ENCODE measurements at regions not wholly inside any gene's neighbourhood (a gene's known extent, or its start where the extent isn't known, plus 50 kb on each side); places are given as distances from the start of the nearest gene placed in this dataset.

GRCh38 chrX:85504381-85504780 lies 124.9 kb upstream of the POF1B start:
- DNase-seq (ENCODE audit: low read depth) = no peak
- no peak overlapping the region for H3K4me3 ChIP-seq (ENCODE audit: low read length)
- TF ChIP-seq, protein P1, sequence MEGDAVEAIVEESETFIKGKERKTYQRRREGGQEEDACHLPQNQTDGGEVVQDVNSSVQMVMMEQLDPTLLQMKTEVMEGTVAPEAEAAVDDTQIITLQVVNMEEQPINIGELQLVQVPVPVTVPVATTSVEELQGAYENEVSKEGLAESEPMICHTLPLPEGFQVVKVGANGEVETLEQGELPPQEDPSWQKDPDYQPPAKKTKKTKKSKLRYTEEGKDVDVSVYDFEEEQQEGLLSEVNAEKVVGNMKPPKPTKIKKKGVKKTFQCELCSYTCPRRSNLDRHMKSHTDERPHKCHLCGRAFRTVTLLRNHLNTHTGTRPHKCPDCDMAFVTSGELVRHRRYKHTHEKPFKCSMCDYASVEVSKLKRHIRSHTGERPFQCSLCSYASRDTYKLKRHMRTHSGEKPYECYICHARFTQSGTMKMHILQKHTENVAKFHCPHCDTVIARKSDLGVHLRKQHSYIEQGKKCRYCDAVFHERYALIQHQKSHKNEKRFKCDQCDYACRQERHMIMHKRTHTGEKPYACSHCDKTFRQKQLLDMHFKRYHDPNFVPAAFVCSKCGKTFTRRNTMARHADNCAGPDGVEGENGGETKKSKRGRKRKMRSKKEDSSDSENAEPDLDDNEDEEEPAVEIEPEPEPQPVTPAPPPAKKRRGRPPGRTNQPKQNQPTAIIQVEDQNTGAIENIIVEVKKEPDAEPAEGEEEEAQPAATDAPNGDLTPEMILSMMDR (conservative IDR thresholded peaks at IDR 0.05; ENCODE audit: low read depth, low read length) = no peak

GRCh38 chrX:85503258-85504158 lies 124.0 kb upstream of the POF1B start:
- TF ChIP-seq, protein P1 (conservative IDR thresholded peaks at IDR 0.05; ENCODE audit: low read depth, low read length) = no peak

DNA sequence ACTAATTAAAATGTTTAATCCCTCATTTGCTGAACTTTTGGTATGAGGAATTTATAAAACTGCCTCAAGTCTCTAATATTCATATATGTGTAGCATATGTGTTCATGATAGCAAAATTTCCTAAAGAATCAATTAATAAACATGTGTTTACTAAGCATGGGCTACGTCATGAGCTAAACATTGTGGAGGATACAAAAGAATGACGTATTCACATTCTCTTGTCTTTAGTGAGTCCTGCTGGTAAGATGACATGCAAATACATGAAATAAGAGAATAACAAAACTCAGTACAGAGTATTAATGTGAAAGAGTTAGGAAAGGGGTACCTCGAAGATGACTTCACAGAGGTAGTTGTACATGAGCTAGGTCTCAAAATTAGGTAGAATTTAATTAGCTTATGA lies 121.9 kb upstream of the POF1B start:
- TF ChIP-seq, protein P1 (conservative IDR thresholded peaks at IDR 0.05; ENCODE audit: low read depth, low read length) = no peak
- no peak for DNase-seq (ENCODE audit: low read depth)
- no peak overlapping the region for H3K4me3 ChIP-seq (ENCODE audit: low read length)

More at GRCh38 chrX:85503258-85504158, 124.0 kb upstream of the POF1B start:
- no peak overlapping the region for H3K4me3 ChIP-seq (ENCODE audit: low read length)
- no peak for DNase-seq (ENCODE audit: low read depth)

- no peak for DNase-seq (ENCODE audit: low read depth)
- no peak overlapping the region for H3K4me3 ChIP-seq (ENCODE audit: low read length)
- TF ChIP-seq, protein P1 (conservative IDR thresholded peaks at IDR 0.05; ENCODE audit: low read depth, low read length) = no peak
Observed at GRCh38 chrX:85499400-85499799, 119.9 kb upstream of the POF1B start.

- no peak overlapping the region for H3K4me3 ChIP-seq (ENCODE audit: low read length)
- TF ChIP-seq, protein P1 (conservative IDR thresholded peaks at IDR 0.05; ENCODE audit: low read depth, low read length) = no peak
- no peak for DNase-seq (ENCODE audit: low read depth)
Observed at GRCh38 chrX:85493821-85494220, 114.4 kb upstream of the POF1B start.

- no peak for DNase-seq (ENCODE audit: low read depth)
- TF ChIP-seq, protein P1 (conservative IDR thresholded peaks at IDR 0.05; ENCODE audit: low read depth, low read length) = no peak
- H3K4me3 ChIP-seq (ENCODE audit: low read length) = no peak overlapping the region
Observed at GRCh38 chrX:85454295-85454694, 74.8 kb upstream of the POF1B start.

GRCh38 chrX:85444613-85445012 lies 65.1 kb upstream of the POF1B start:
- no peak overlapping the region for H3K4me3 ChIP-seq (ENCODE audit: low read length)
- TF ChIP-seq, protein P1 (conservative IDR thresholded peaks at IDR 0.05; ENCODE audit: low read depth, low read length) = no peak
- no peak for DNase-seq (ENCODE audit: low read depth)
